ENCODE measurements at regions not wholly inside any gene's neighbourhood (a gene's known extent, or its start where the extent isn't known, plus 50 kb on each side); places are given as distances from the start of the nearest gene placed in this dataset.

GRCh38 chrX:129108936-129109335 lies 414.4 kb downstream of the SMARCA1 start:
- no peak for TF ChIP-seq POLR2A (IDR thresholded peaks at IDR 0.05)
- no peak for TF ChIP-seq POLR2AphosphoS5 (IDR thresholded peaks at IDR 0.05)
- TF ChIP-seq EP300 (IDR thresholded peaks at IDR 0.05) = no peak
- 77 to 94% (median 80%) methylated on average over 4 of the region's 4 CpGs for WGBS, 5 donors
- DNase-seq = no peak
- Histone ChIP-seq H3K27ac (no peak overlapping the region), H3K36me3 (no peaks in the 10 kb centered on the region), H3K4me3 (no peak overlapping the region), H3K4me1 (no peaks in the 10 kb centered on the region), H3K27me3 (no peaks in the 10 kb centered on the region), H3K9me3 (no peaks in the 10 kb centered on the region)
- intact Hi-C loops (cut with DNase I; ENCODE audit: low total_unique reads) = no loop called here

- H3K4me1 ChIP-seq = no peaks in the 10 kb centered on the region
- no peak overlapping the region for H3K27ac ChIP-seq
- no peak for DNase-seq
- H3K36me3 ChIP-seq = no peaks in the 10 kb centered on the region
- no peak overlapping the region for H3K4me3 ChIP-seq
- no peaks in the 10 kb centered on the region for H3K27me3 ChIP-seq
- 73 to 97% (median 74%) methylated on average over 3 of the region's 3 CpGs for WGBS, 5 donors
- intact Hi-C loops (cut with DNase I; ENCODE audit: low total_unique reads) = no loop called here
- TF ChIP-seq EP300 (IDR thresholded peaks at IDR 0.05) (no peak), POLR2A (IDR thresholded peaks at IDR 0.05) (no peak), POLR2AphosphoS5 (IDR thresholded peaks at IDR 0.05) (no peak), CTCF (IDR thresholded peaks at IDR 0.05) (no peak)
- H3K9me3 ChIP-seq = no peaks in the 10 kb centered on the region
These were observed 424.1 kb downstream of the SMARCA1 start for GRCh38 chrX:129099207-129099606.

- intact Hi-C loops (cut with DNase I; ENCODE audit: low total_unique reads) = no loop called here
- Histone ChIP-seq H3K27ac (no peak overlapping the region), H3K4me3 (no peak overlapping the region), H3K36me3 (no peaks in the 10 kb centered on the region), H3K9me3 (no peaks in the 10 kb centered on the region), H3K4me1 (no peaks in the 10 kb centered on the region), H3K27me3 (no peaks in the 10 kb centered on the region)
- DNase-seq = no peak
- TF ChIP-seq POLR2AphosphoS5 (IDR thresholded peaks at IDR 0.05) (no peak), CTCF (IDR thresholded peaks at IDR 0.05) (no peak)
These were observed 425.6 kb downstream of the SMARCA1 start for GRCh38 chrX:129097668-129098067.

GRCh38 chrX:129093706-129094105 lies 429.6 kb downstream of the SMARCA1 start:
- Histone ChIP-seq H3K4me3 (no peak overlapping the region), H3K27me3 (no peaks in the 10 kb centered on the region), H3K27ac (no peak overlapping the region), H3K36me3 (no peaks in the 10 kb centered on the region), H3K4me1 (no peaks in the 10 kb centered on the region), H3K9me3 (no peaks in the 10 kb centered on the region)
- intact Hi-C loops (cut with DNase I; ENCODE audit: low total_unique reads) = no loop called here
- TF ChIP-seq CTCF (IDR thresholded peaks at IDR 0.05) (no peak), POLR2AphosphoS5 (IDR thresholded peaks at IDR 0.05) (no peak), POLR2A (IDR thresholded peaks at IDR 0.05) (no peak), EP300 (IDR thresholded peaks at IDR 0.05) (no peak)
- no peak for DNase-seq
- WGBS, 5 donors = 65 to 80% (median 71%) methylated on average over 2 of the region's 2 CpGs

- no peak for TF ChIP-seq POLR2A (IDR thresholded peaks at IDR 0.05)
- TF ChIP-seq CTCF (IDR thresholded peaks at IDR 0.05) = no peak
- TF ChIP-seq POLR2AphosphoS5 (IDR thresholded peaks at IDR 0.05) = no peak
- no peak for TF ChIP-seq EP300 (IDR thresholded peaks at IDR 0.05)
- H3K27ac ChIP-seq = no peak overlapping the region
- H3K4me1 ChIP-seq = no peaks in the 10 kb centered on the region
- no peaks in the 10 kb centered on the region for H3K9me3 ChIP-seq
- intact Hi-C loops (cut with DNase I; ENCODE audit: low total_unique reads) = no loop called here
- H3K27me3 ChIP-seq = no peaks in the 10 kb centered on the region
- no peaks in the 10 kb centered on the region for H3K36me3 ChIP-seq
- no peak for DNase-seq
- no peak overlapping the region for H3K4me3 ChIP-seq
These were observed 430.5 kb downstream of the SMARCA1 start for GRCh38 chrX:129092757-129093156.

All from stomach (tissue), 8 donors.